Hypothalamus (tissue), 51 donors: ENCODE measurements at regions not wholly inside any gene's neighbourhood (a gene's known extent, or its start where the extent isn't known, plus 50 kb on each side); places are given as distances from the start of the nearest gene placed in this dataset.

ENCODE experiments used
- DNase-seq, 51 donors: peaks; one replicate each; lab custom pipeline; 2025; lab: John Stamatoyannopoulos, UW

DNA sequence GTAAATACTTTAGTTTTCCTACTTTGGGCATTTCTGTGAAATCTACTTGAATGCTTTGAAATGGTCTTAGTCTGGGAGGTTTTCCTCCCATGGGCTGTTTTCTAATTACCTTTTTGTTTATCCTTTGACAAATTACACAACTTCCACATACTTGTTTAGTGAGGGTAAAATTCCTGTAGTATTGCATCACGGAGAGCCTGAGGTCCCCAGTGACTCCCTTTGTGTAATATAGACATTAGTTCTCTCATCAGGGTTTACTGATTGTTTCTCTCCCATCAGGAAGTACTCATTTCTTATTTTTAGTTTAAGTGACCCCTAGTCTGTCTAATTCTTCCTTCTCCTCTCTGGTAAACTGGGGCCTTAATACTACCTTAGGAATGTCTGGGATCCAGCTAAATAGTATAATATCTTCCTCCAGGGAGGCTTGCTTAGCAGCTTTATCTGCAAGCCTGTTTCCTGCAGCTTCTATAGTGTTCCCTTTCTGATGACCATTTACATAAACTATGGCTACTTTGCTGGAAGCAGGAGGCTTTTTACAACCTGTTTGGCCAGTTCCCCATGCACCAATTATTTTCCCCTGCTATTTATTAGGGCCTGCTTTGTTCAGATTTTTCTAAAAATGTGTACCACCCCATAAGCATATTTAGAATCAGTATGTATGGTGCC lies 87.2 kb upstream of the XCR1 start:
- DNase-seq = no peak

DNA sequence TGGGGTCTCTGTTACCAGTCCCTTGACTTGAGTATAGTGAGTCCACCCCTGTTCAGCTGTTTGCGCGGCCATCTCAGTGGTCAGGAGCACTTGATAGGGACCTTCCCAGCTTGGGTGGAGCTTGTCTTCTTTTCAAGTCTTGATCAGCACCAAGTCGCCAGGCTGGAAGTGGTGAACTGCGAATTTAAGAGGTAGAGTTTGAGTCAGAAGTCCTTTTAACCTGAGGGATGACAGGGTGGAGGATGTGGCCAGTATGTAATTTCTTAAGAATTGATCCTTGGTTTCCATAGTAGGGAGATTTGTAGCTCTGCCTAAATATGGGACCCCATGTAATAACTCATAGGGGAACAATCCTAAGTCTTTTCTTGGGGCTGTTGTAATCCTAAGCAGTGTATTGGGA lies 86.3 kb upstream of the XCR1 start:
- no peak for DNase-seq

GRCh38 chr3:46112984-46113383 lies 85.7 kb upstream of the XCR1 start:
- DNase-seq = no peak

DNA sequence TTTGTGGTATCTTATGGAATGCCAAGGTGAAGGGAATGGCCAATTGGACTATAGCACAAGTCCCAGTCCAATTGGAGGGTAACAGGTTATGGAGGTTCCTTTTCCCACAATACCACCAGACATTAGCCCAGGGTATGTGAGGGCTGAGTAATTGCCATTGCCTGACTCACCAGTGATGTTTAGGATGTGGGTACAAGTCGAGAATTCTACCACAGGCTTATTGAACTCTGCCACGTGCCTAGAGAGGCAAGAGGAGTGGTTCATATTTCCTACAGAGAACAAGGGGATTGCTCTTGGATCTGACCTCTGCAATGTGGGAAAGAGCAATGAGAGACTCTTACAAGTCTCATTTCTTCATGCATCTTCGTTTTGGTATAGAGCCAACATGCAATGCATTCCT lies 85.0 kb upstream of the XCR1 start:
- no peak for DNase-seq

- DNase-seq = peak in 5 of 51 donors; percentile 5 to 21 (median 12)
These were observed 83.6 kb upstream of the XCR1 start for GRCh38 chr3:46110701-46111493.

DNA sequence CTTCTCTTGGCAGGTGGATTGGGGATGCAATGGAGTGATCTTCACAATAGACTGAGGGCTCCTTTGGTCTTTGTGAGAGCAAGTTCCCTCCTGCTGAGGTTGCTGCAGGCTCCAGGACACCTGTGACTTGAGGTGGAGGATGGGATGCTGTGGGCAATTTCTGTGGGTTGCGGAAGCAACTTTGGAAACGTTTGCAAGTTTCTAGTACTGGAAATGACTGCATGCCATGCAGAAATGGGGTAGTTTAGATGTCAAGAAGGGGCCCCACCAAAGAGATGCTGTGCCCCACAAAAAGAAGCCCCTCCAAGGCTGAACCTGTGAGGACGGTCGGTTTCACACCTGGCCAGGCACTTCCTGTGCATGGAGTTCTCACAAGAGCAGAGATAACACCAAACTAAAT lies 80.4 kb upstream of the XCR1 start:
- no peak for DNase-seq

DNA sequence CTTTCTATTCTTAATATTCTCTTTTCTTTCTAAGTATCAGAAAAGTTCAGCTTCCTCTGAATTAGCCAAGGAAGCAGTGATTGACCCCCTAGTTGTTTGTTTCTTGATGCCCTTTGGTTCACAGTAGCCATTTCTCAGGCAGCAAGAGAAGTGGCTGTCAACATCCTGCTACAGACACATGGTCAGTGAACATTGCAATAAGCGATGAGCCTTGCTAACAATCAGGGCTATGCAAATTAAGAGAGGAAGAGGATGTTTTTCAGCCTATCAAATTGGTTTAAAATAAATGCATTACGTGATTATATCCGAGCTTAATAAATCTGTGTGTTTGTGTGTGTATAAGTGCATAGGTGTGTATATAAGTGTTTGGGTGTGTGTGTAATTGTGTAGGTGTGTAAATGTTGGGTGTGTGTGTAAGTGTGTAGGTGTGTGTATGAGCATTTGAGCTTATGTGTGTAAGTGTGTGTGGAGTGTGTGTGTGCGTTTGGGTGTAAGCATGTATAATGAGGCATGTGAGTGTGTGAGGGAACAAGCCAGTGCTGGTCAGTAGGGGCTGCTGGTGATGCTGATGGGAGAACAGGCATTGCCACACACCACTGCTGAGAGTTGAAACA lies 78.1 kb upstream of the XCR1 start:
- no peak for DNase-seq

GRCh38 chr3:46104706-46105105 lies 77.4 kb upstream of the XCR1 start:
- DNase-seq = no peak

- no peak for DNase-seq
These were observed 75.5 kb upstream of the XCR1 start for GRCh38 chr3:46102780-46103130.

- no peak for DNase-seq
These were observed 74.9 kb upstream of the XCR1 start for GRCh38 chr3:46102059-46102779.

DNA sequence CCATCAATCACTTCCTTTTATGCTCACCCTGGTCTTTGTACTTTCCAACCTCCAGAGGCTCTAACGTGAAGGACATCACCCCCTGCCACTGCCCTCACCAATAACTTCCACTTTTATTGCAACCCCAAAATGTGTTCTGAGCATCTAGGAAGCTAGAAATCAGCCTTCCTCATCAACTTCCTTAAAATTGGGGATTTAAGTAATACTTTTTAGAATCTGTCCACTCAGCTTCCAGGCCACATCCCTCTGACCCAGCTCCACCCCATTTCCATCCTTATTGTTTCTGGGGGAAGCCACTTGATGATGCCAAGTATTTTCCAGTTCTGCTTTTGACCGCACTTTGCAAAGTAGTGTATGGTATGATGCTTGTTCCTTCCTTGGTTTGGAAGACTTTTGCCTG lies 73.5 kb upstream of the XCR1 start:
- peak in 2 of 51 donors; percentile 8 to 14 for DNase-seq

GRCh38 chr3:46098319-46098761 lies 71.1 kb upstream of the XCR1 start:
- DNase-seq = peak in 2 of 51 donors; percentile 4

- DNase-seq = peak in 1 of 51 donors; percentile 1
These were observed 70.5 kb upstream of the XCR1 start for GRCh38 chr3:46097691-46098241.

- DNase-seq = no peak
These were observed 69.5 kb upstream of the XCR1 start for GRCh38 chr3:46096781-46097180.

- no peak for DNase-seq
These were observed 69.1 kb upstream of the XCR1 start for GRCh38 chr3:46096336-46096735.

DNA sequence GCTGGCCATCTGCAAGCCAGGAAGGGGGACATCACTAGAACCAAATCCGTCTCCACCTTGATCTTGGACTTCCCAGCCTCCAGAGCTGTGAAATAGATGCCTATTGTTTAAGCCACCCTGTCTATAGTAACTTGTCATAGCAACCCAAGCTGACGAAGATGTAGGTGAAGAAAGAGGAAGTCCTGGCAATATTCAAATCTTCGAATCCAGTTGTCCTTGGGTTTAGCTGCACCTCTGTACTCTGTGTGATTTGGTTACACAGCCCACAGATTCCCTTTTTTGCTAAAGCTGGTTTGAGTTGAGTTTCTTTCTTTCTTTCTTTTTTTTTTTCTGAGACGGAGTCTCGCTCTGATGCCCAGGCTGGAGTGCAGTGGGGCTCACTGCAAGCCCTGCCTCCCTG lies 68.0 kb upstream of the XCR1 start:
- DNase-seq = peak in 1 of 51 donors; percentile 3

DNA sequence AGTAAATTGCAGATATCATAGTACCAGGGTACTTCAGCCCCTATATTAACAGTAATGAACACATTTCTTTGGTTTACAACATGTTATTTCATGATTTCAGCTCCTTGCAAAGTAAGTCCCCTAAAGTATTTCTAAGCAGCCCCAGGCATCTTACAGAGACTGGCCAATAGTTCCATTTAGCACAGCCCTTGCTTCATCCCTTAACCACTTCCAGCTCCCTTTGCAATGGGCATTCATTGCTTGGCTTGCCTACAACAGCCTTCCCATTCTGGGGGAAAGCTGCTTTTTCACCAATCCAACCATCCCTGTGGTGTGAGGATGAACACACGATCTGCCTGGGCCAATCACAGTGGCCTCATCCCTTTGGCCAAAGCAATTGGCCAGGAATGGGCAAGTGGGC lies 67.2 kb upstream of the XCR1 start:
- DNase-seq = no peak

DNA sequence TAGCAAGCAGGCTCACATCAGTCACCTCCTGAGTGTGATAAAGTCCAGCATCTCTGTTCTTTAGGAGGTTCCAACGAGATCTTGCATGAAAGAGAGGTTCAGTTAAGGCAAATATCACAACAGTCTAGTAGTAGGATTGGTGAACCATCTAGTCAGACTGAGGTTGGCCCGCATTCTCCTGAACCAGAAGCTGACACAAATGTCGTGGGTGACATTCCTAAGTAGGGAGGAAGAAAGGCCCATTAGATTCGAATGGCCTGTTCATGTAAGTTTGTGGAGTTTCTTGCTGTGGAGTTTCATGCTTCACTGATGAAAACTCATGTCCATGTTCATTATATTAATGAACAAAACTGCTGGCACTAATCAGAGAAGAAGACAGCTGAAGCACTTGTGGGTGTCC lies 66.7 kb upstream of the XCR1 start:
- no peak for DNase-seq

DNA sequence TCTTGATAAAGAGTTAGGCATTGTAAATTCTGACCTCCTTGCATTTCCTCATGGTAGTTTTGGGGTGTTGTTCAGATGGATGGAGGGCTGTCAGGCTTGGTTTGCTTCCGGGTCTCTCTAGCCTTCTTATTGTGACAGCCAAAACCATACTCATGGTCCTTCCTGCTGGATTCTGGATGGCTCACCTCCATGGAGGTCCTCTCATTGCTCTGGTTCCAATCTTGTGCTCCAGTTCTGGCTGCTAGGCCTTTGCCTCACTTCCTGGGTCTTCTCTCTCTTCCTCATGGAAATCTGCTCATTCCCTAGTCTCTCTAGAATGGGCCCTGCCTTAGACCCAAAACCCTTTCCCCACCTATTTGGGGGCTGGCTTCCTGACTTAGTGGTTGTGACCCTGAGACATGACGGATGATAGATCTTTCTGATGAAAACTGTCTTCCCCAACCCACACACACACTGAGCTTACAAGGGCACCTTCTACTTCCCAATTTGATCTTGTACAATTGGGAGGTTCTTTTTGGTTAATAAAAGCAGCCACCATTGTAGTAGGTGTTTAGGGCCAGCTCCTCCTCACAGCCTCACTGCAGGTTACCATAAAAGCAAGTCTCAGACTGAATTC lies 66.2 kb upstream of the XCR1 start:
- no peak for DNase-seq

DNA sequence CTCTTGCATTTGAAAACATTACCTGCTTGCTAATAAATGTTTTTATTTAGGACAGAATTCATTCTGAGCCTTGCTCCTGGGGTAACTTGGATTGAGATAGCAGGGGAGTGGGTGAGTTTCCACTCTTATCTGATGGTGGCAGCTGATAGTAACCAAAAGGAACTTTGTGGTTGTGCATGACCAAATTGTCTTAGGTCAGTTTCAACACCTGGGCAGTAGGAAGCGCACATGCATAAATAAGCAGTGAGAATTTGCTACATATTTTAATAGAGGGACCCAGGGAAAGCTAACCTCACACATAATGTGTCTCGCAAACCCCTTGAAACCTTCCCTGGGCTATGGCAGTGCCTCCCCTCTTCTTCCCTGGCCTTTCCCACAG lies 65.4 kb upstream of the XCR1 start:
- no peak for DNase-seq
